Osteocyte (in vitro differentiated cells): ENCODE measurements at regions not wholly inside any gene's neighbourhood (a gene's known extent, or its start where the extent isn't known, plus 50 kb on each side); places are given as distances from the start of the nearest gene placed in this dataset.

ENCODE experiments used
- DNase-seq: peaks from one replicate; pipeline ENCODE4 v3.0.0; 2021; ENCODE audit warnings: mixed read lengths; ENCODE audit not compliant: unreplicated experiment; ENCODE audit errors: extremely low spot score
- H3K27ac Mint-ChIP-seq: one replicate; pipeline ENCODE4 v1.8.0; 2021; ENCODE audit warnings: mild to moderate bottlenecking, mixed read lengths; ENCODE audit not compliant: unreplicated experiment
- H3K27me3 Mint-ChIP-seq: one replicate; pipeline ENCODE4 v1.8.0; 2021; ENCODE audit warnings: mixed read lengths; ENCODE audit not compliant: unreplicated experiment
- H3K36me3 Mint-ChIP-seq: one replicate; pipeline ENCODE4 v1.8.0; 2021; ENCODE audit warnings: mixed read lengths; ENCODE audit not compliant: unreplicated experiment
- H3K4me1 Mint-ChIP-seq: one replicate; pipeline ENCODE4 v1.8.0; 2021; ENCODE audit warnings: mixed read lengths; ENCODE audit not compliant: unreplicated experiment
- H3K4me3 Mint-ChIP-seq: one replicate; pipeline ENCODE4 v1.8.0; 2021; ENCODE audit warnings: mild to moderate bottlenecking, moderate library complexity, mixed read lengths; ENCODE audit not compliant: unreplicated experiment
- H3K9me3 Mint-ChIP-seq: one replicate; pipeline ENCODE4 v1.8.0; 2021; ENCODE audit warnings: mixed read lengths; ENCODE audit not compliant: unreplicated experiment
- TF ChIP-seq, protein P1 (sequence below): fragments of 200-600 bp; sonication (generic); IDR thresholded peaks from 2 replicates; pipeline ENCODE4 v1.5.0; 2021; ENCODE audit warnings: antibody characterized with exemption, mild to moderate bottlenecking, moderate library complexity

DNA sequence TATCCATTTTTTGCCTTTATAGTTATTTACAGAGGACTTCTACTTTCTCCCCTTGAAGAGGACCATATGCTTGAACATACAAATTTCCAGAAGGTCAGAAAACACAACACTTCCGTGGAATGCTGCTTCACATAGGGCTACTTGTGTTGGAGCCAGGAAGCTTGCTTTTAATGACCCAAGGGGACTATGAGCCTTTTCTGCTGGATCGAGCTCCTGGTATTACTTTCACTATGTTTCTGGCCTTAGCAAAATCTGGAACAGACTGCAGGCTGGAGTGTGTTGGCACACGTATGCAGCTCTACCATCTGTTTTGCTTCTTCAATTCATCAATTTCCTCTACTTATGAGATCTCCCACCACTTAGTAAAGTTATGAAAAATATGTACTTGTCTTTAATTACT, 69.3 kb upstream of the CBLB start:
- DNase-seq = no peak
- Mint-ChIP-seq H3K36me3 (no peaks in the 10 kb centered on the region), H3K4me3 (no peak overlapping the region), H3K9me3 (peaks cover 4% of the 10 kb centered on the region), H3K27me3 (no peaks in the 10 kb centered on the region), H3K4me1 (peaks cover 20% of the 10 kb centered on the region), H3K27ac (peak overlapping the region; percentile 11)
- TF ChIP-seq, protein P1, sequence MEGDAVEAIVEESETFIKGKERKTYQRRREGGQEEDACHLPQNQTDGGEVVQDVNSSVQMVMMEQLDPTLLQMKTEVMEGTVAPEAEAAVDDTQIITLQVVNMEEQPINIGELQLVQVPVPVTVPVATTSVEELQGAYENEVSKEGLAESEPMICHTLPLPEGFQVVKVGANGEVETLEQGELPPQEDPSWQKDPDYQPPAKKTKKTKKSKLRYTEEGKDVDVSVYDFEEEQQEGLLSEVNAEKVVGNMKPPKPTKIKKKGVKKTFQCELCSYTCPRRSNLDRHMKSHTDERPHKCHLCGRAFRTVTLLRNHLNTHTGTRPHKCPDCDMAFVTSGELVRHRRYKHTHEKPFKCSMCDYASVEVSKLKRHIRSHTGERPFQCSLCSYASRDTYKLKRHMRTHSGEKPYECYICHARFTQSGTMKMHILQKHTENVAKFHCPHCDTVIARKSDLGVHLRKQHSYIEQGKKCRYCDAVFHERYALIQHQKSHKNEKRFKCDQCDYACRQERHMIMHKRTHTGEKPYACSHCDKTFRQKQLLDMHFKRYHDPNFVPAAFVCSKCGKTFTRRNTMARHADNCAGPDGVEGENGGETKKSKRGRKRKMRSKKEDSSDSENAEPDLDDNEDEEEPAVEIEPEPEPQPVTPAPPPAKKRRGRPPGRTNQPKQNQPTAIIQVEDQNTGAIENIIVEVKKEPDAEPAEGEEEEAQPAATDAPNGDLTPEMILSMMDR = no peak

DNA sequence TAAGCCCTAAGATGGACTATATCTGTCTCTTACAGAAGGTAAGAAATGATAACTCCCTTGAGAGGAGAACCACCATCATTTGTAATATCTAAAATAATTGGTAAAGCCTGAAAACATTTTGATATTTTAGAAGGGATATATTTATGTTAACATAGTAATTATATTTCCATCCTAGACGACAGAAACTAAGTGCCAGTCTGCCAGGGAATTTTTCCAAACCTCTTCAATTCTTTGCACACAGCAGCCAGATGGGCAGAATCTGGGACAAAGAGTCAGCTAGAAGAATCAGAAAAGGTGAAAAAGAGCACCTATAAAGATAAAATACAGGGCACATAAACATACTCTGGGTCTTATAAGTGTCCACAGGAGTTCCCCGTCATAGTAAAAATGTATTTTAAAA, 70.0 kb upstream of the CBLB start:
- DNase-seq = no peak
- Mint-ChIP-seq H3K27ac (no peak overlapping the region), H3K4me3 (no peak overlapping the region), H3K4me1 (peaks cover 20% of the 10 kb centered on the region), H3K27me3 (no peaks in the 10 kb centered on the region), H3K36me3 (no peaks in the 10 kb centered on the region), H3K9me3 (peaks cover 4% of the 10 kb centered on the region)
- TF ChIP-seq, protein P1 = no peak

DNA sequence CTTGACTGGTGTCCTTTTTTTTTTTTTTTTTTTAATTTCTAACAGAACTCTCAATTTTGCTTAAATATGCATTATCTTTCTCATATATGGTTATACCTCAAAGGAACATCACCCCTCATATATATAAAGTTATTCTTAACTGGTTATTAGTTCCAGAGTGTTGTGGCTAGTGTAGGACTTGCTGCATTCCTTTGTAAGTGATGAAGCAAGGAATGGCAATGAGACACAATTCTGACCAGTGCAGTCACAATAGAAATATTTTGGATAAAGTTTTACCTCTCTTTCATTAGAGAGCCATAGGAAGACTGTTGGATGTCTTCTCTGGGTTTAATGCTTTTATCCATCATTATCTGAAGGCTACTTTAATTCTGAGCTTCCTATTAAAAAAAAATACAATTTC, 75.5 kb upstream of the CBLB start:
- Mint-ChIP-seq H3K9me3 (no peaks in the 10 kb centered on the region), H3K27ac (no peak overlapping the region), H3K4me1 (peaks cover 15% of the 10 kb centered on the region), H3K27me3 (no peaks in the 10 kb centered on the region), H3K36me3 (no peaks in the 10 kb centered on the region), H3K4me3 (no peak overlapping the region)
- DNase-seq = no peak
- TF ChIP-seq, protein P1 = no peak

DNA sequence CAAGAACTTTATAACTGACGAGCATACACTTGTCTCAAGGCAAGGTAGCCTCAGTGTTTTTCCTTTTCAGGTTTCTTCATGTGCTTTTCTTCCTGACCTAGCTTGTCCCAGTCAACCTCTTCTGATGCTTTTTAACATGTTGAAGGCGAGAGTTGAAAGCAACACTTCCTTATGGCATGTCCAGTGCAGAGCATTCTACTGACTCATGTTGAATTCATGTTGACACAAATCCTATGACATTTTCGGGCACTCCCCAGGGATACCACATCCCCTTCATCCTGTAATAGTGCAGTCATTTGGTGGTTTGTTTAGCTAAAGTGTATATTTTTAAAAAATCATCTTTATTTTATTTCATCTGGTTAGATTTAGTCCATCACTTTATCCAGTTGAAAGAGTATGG, 75.9 kb upstream of the CBLB start:
- Mint-ChIP-seq H3K4me3 (no peak overlapping the region), H3K4me1 (peaks cover 12% of the 10 kb centered on the region), H3K27me3 (no peaks in the 10 kb centered on the region), H3K9me3 (no peaks in the 10 kb centered on the region), H3K27ac (no peak overlapping the region), H3K36me3 (no peaks in the 10 kb centered on the region)
- DNase-seq = no peak
- TF ChIP-seq, protein P1 = no peak

DNA sequence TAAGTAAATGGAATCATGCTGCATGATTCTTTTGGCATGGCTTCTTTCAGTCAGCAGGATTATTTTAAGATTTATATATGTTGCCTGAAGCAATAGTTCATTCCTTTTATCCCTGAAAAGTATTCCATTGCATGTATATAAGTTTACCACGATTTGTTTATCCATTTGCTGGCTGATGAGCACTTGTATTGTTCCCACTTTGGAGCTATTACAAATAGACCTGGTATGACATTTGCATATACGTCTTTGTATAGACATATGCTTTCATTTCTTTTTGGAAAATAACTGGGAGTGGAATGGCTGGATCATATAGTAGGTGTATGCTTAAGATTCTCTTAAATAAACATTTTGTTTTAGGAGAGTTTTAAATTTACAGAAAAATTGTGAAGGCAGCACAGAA, 79.3 kb upstream of the CBLB start:
- DNase-seq = no peak
- peaks cover 12% of the 10 kb centered on the region for H3K4me1 Mint-ChIP-seq
- no peak overlapping the region for H3K4me3 Mint-ChIP-seq
- H3K27me3 Mint-ChIP-seq = no peaks in the 10 kb centered on the region
- no peaks in the 10 kb centered on the region for H3K36me3 Mint-ChIP-seq
- TF ChIP-seq, protein P1 = no peak
- no peaks in the 10 kb centered on the region for H3K9me3 Mint-ChIP-seq
- H3K27ac Mint-ChIP-seq = peak overlapping the region; percentile 20
